ENCODE measurements at regions not wholly inside any gene's neighbourhood (a gene's known extent, or its start where the extent isn't known, plus 50 kb on each side); places are given as distances from the start of the nearest gene placed in this dataset.

GRCh38 chr4:117971403-117971802 is 62.9 kb upstream of the NDST3 start:
- no peak overlapping the region for H3K4me3 ChIP-seq (replicated peaks; ENCODE audit: low read depth, low read length)
- TF ChIP-seq, protein P1, sequence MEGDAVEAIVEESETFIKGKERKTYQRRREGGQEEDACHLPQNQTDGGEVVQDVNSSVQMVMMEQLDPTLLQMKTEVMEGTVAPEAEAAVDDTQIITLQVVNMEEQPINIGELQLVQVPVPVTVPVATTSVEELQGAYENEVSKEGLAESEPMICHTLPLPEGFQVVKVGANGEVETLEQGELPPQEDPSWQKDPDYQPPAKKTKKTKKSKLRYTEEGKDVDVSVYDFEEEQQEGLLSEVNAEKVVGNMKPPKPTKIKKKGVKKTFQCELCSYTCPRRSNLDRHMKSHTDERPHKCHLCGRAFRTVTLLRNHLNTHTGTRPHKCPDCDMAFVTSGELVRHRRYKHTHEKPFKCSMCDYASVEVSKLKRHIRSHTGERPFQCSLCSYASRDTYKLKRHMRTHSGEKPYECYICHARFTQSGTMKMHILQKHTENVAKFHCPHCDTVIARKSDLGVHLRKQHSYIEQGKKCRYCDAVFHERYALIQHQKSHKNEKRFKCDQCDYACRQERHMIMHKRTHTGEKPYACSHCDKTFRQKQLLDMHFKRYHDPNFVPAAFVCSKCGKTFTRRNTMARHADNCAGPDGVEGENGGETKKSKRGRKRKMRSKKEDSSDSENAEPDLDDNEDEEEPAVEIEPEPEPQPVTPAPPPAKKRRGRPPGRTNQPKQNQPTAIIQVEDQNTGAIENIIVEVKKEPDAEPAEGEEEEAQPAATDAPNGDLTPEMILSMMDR (IDR thresholded peaks at IDR 0.05; ENCODE audit: low read depth, low read length, missing control alignments): no peak
- no peak for DNase-seq (ENCODE audit: extremely low read depth, low read depth)

DNA sequence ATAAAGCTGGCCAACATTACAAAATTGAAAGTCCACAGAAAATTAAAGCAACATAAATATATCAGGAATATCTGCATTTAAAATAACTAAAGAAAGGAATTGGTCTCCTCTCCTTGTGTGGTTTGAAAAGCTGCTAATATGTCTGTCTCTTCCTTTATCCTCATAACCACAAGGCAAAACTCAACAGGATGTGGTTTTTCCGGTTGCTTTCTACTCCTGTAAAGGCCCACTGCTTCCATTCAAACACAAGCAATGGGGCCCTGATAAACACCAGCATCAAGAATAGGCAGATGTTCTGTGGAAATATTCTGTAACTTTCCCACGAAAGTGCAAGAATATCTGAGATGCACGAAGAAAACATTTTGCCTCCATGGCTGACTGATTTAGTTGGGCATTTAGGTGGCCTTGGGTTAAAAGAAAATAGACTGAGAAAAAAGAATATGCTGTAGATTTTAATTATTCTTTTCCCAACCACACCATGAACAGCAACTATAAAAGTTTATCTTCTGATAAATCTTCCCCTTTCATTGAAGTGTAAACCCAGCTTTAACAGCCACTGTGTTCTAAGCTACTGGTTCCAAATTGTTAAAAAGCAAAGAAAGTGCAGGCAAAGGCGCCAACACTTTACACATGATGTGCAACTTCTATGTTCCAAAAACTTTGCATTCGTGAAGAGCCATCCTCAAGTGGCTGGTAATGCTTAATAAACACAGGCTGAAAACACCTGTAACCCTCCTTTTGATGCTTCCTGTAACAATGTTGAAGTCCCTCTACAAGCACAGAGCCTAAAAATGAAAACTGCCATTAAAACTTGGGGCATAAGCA is 50.5 kb upstream of the NDST3 start:
- peak; percentile 7 for DNase-seq (ENCODE audit: extremely low read depth, low read depth)
- no peak overlapping the region for H3K4me3 ChIP-seq (replicated peaks; ENCODE audit: low read depth, low read length)
- TF ChIP-seq, protein P1 (IDR thresholded peaks at IDR 0.05; ENCODE audit: low read depth, low read length, missing control alignments): no peak

DNA sequence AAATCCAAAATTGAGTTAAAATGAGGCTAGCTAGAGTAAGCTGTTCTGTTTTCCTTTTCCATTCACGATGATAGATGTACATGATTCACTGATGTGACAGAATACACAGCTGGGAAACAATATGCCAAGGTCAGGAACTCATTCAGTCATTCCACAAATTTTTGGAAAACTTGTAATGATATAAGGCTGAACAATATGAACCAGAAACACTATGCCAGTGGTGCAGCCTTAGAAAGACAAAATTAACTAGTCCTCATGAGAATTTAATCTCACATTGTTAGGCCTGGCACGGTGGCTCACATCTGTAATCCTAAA is 50.0 kb upstream of the NDST3 start:
- H3K4me3 ChIP-seq (replicated peaks; ENCODE audit: low read depth, low read length): no peak overlapping the region
- TF ChIP-seq, protein P1 (IDR thresholded peaks at IDR 0.05; ENCODE audit: low read depth, low read length, missing control alignments): no peak
- no peak for DNase-seq (ENCODE audit: extremely low read depth, low read depth)

Data from HFF-Myc (cell line).